H9 (cell line): ENCODE measurements at regions not wholly inside any gene's neighbourhood (a gene's known extent, or its start where the extent isn't known, plus 50 kb on each side); places are given as distances from the start of the nearest gene placed in this dataset.
A peak's percentile ranks its signal among the peaks of the same experiment; 100 is the strongest.

ENCODE experiments used
- DNase-seq: peaks from one replicate; pipeline ENCODE4 v3.0.0-alpha.2; 2017
- H2AFZ ChIP-seq: one replicate; pipeline ENCODE4 v1.6.1; 2013; ENCODE audit warnings: mild to moderate bottlenecking, low read length, control low read depth, moderate library complexity
- H2AK5ac ChIP-seq: 2 replicates; pipeline ENCODE4 v1.6.1; 2013; ENCODE audit warnings: low read length, control low read depth, mixed read lengths; ENCODE audit not compliant: insufficient read length
- H2BK120ac ChIP-seq: one replicate; pipeline ENCODE4 v1.6.1; 2013; ENCODE audit warnings: low read depth, mild to moderate bottlenecking, low read length, control low read depth, inconsistent platforms; ENCODE audit not compliant: poor library complexity, severe bottlenecking
- H2BK12ac ChIP-seq: 2 replicates; pipeline ENCODE4 v1.6.1; 2013; ENCODE audit warnings: low read length, control low read depth, mixed read lengths, low read depth; ENCODE audit not compliant: insufficient read length
- H2BK15ac ChIP-seq: 2 replicates; pipeline ENCODE4 v1.6.1; 2013; ENCODE audit warnings: low read depth, low read length, control low read depth
- H2BK20ac ChIP-seq: one replicate; pipeline ENCODE4 v1.6.1; 2013; ENCODE audit warnings: low read depth, mild to moderate bottlenecking, low read length, control low read depth, inconsistent platforms; ENCODE audit not compliant: poor library complexity, severe bottlenecking
- H2BK5ac ChIP-seq: 2 replicates; pipeline ENCODE4 v1.6.1; 2013; ENCODE audit warnings: low read length, control low read depth, mixed read lengths; ENCODE audit not compliant: insufficient read length
- H3K14ac ChIP-seq: 2 replicates; pipeline ENCODE4 v1.6.1; 2013; ENCODE audit warnings: low read length, control low read depth; ENCODE audit not compliant: insufficient read depth
- H3K18ac ChIP-seq: 2 replicates; pipeline ENCODE4 v1.6.1; 2013; ENCODE audit warnings: low read depth, mild to moderate bottlenecking, mixed read lengths, low read length, control low read depth; ENCODE audit not compliant: insufficient read length
- H3K23ac ChIP-seq: 2 replicates; pipeline ENCODE4 v1.6.1; 2013; ENCODE audit warnings: low read length, control low read depth, mixed read lengths, low read depth; ENCODE audit not compliant: insufficient read length
- H3K23me2 ChIP-seq: 2 replicates; pipeline ENCODE4 v1.6.1; 2013; ENCODE audit warnings: low read depth, mild to moderate bottlenecking, mixed read lengths, low read length, control low read depth; ENCODE audit not compliant: insufficient read length, poor library complexity, severe bottlenecking
- H3K27ac ChIP-seq: 2 replicates; pipeline ENCODE4 v1.5.1; 2013; ENCODE audit warnings: low read length, control low read depth, mixed read lengths, low read depth; ENCODE audit not compliant: insufficient read length
- H3K27me3 ChIP-seq: 2 replicates; pipeline ENCODE4 v1.6.1; 2013; ENCODE audit warnings: low read length, control low read depth, inconsistent platforms; ENCODE audit not compliant: insufficient read depth
- H3K4ac ChIP-seq: 2 replicates; pipeline ENCODE4 v1.6.1; 2013; ENCODE audit warnings: low read depth, mild to moderate bottlenecking, control low read depth, inconsistent platforms, low read length, moderate library complexity
- H3K4me1 ChIP-seq: 2 replicates; pipeline ENCODE4 v1.6.1; 2013; ENCODE audit warnings: low read length, control low read depth, inconsistent platforms; ENCODE audit not compliant: insufficient read depth
- H3K4me2 ChIP-seq: 2 replicates; pipeline ENCODE4 v1.6.1; 2013; ENCODE audit warnings: low read length, control low read depth, mixed read lengths; ENCODE audit not compliant: insufficient read length, insufficient read depth
- H3K56ac ChIP-seq: 2 replicates; pipeline ENCODE4 v1.6.1; 2013; ENCODE audit warnings: low read depth, mild to moderate bottlenecking, mixed read lengths, low read length, control low read depth; ENCODE audit not compliant: insufficient read length
- H3K79me1 ChIP-seq: 2 replicates; pipeline ENCODE4 v1.6.1; 2013; ENCODE audit warnings: low read depth, mild to moderate bottlenecking, moderate library complexity, low read length, control low read depth, inconsistent platforms; ENCODE audit not compliant: insufficient read depth, poor library complexity, severe bottlenecking
- H3K79me2 ChIP-seq: 2 replicates; pipeline ENCODE4 v1.6.1; 2013; ENCODE audit warnings: low read length, control low read depth, inconsistent platforms; ENCODE audit not compliant: insufficient read depth
- H3K9ac ChIP-seq: 2 replicates; pipeline ENCODE4 v1.6.1; 2013; ENCODE audit warnings: low read length, control low read depth, mixed read lengths; ENCODE audit not compliant: insufficient read length; ENCODE audit errors: extremely low read depth
- H3K9me3 ChIP-seq: one replicate; pipeline ENCODE4 v1.6.1; 2013; ENCODE audit warnings: low read depth, low read length, inconsistent platforms; ENCODE audit not compliant: control insufficient read depth
- H3T11ph ChIP-seq: one replicate; pipeline ENCODE4 v1.6.1; 2013; ENCODE audit warnings: mild to moderate bottlenecking, low read length, control low read depth, inconsistent platforms
- H4K20me1 ChIP-seq: one replicate; pipeline ENCODE4 v1.6.1; 2013; ENCODE audit not compliant: control insufficient read depth, insufficient read length, insufficient read depth
- H4K5ac ChIP-seq: 2 replicates; pipeline ENCODE4 v1.6.1; 2013; ENCODE audit warnings: low read depth, mild to moderate bottlenecking, mixed read lengths, low read length, control low read depth; ENCODE audit not compliant: insufficient read length
- H4K8ac ChIP-seq: replicated peaks from 2 replicates; pipeline ENCODE4 v1.6.1; 2013; ENCODE audit warnings: low read length, control low read depth, mixed read lengths, low read depth; ENCODE audit not compliant: insufficient read length
- H4K91ac ChIP-seq: 2 replicates; pipeline ENCODE4 v1.6.1; 2013; ENCODE audit warnings: low read depth, mild to moderate bottlenecking, moderate library complexity, mixed read lengths, low read length, control low read depth; ENCODE audit not compliant: insufficient read length
- H3K27ac Mint-ChIP-seq, 3 experiments: 2 replicates in 2 of 3; 3 replicates in 1 of 3; pipeline ENCODE4 v1.8.0; 2020 to 2021; ENCODE audit warnings: mixed read lengths in 3 of 3, mild to moderate bottlenecking in 1 of 3, moderate library complexity in 1 of 3
- H3K27me3 Mint-ChIP-seq: 2 replicates; pipeline ENCODE4 v1.8.0; 2021; ENCODE audit warnings: low read depth, mild to moderate bottlenecking, moderate library complexity, mixed read lengths
- H3K36me3 Mint-ChIP-seq, 3 experiments: 2 replicates in 2 of 3; 3 replicates in 1 of 3; pipeline ENCODE4 v1.8.0; 2020 to 2021; ENCODE audit warnings: low read depth in 3 of 3, mixed read lengths in 3 of 3; ENCODE audit not compliant: insufficient read depth in 1 of 3
- H3K4me1 Mint-ChIP-seq, 2 experiments: 2 replicates each; pipeline ENCODE4 v1.8.0; 2020; ENCODE audit warnings: mixed read lengths in 2 of 2
- H3K4me3 Mint-ChIP-seq, 2 experiments: 2 replicates in 1 of 2; 3 replicates in 1 of 2; pipeline ENCODE4 v1.8.0; 2020 to 2021; ENCODE audit warnings: mild to moderate bottlenecking in 2 of 2, mixed read lengths in 2 of 2, moderate library complexity in 1 of 2
- H3K9me3 Mint-ChIP-seq, 2 experiments: 2 replicates in 1 of 2; 3 replicates in 1 of 2; pipeline ENCODE4 v1.8.0; 2020; ENCODE audit warnings: mild to moderate bottlenecking in 2 of 2, mixed read lengths in 2 of 2, moderate library complexity in 1 of 2
- TF ChIP-seq, protein P1 (sequence below): fragments of 200-600 bp; sonication (generic); conservative IDR thresholded peaks from 3 replicates; pipeline ENCODE4 v1.8.0; 2021; ENCODE audit warnings: antibody characterized with exemption, mild to moderate bottlenecking

DNA sequence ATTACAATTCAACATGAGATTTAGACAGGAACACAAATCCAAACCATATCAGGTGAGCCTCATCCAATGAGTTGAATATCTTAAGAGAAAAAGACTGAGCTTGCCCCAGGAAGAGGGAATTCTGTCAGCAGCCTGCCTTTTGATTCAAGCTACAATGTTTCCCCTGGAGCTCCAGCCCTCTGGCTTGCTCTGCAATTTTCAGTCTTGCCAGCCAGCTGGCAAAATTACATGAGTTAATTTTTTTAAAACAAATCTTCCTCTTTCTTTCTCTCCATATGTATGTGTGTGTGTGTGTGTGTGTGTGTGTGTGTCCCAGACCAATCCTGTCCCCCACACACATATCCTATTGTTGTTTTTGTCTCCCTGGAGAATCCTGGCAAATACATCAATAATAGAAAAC is 313.2 kb downstream of the CDH10 start:
- H3K18ac ChIP-seq, result no peak overlapping the region
- no peak overlapping the region for H2BK20ac ChIP-seq
- H2BK5ac ChIP-seq, result no peak overlapping the region
- no peaks in the 10 kb centered on the region for H3K27me3 ChIP-seq
- no peak overlapping the region for H3K27ac ChIP-seq
- H2AFZ ChIP-seq, result no peak overlapping the region
- Mint-ChIP-seq H3K27me3 (no peaks in the 10 kb centered on the region), H3K27ac (0 out of 7 replicates have a peak overlapping the region, but pooled peaks of 1 of the 3 experiments have one; percentile 13), H3K4me3 (no peak overlapping the region), H3K9me3 (no peaks in the 10 kb centered on the region), H3K4me1 (no peaks in the 10 kb centered on the region), H3K36me3 (no peaks in the 10 kb centered on the region; a peak in 1 of 7 replicates)
- no peaks in the 10 kb centered on the region for H3K79me1 ChIP-seq
- H4K20me1 ChIP-seq, result no peaks in the 10 kb centered on the region
- TF ChIP-seq, protein P1, sequence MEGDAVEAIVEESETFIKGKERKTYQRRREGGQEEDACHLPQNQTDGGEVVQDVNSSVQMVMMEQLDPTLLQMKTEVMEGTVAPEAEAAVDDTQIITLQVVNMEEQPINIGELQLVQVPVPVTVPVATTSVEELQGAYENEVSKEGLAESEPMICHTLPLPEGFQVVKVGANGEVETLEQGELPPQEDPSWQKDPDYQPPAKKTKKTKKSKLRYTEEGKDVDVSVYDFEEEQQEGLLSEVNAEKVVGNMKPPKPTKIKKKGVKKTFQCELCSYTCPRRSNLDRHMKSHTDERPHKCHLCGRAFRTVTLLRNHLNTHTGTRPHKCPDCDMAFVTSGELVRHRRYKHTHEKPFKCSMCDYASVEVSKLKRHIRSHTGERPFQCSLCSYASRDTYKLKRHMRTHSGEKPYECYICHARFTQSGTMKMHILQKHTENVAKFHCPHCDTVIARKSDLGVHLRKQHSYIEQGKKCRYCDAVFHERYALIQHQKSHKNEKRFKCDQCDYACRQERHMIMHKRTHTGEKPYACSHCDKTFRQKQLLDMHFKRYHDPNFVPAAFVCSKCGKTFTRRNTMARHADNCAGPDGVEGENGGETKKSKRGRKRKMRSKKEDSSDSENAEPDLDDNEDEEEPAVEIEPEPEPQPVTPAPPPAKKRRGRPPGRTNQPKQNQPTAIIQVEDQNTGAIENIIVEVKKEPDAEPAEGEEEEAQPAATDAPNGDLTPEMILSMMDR, result no peak
- H2AK5ac ChIP-seq, result no peak overlapping the region
- no peak overlapping the region for H2BK12ac ChIP-seq
- H3K14ac ChIP-seq, result no peak overlapping the region
- no peak overlapping the region for H3K9ac ChIP-seq
- no peak overlapping the region for H4K91ac ChIP-seq
- no peaks in the 10 kb centered on the region for H3K4me1 ChIP-seq
- no peak for DNase-seq
- H4K8ac ChIP-seq, result no peak overlapping the region
- no peak overlapping the region for H3T11ph ChIP-seq
- no peaks in the 10 kb centered on the region for H3K9me3 ChIP-seq
- no peaks in the 10 kb centered on the region for H3K79me2 ChIP-seq
- no peak overlapping the region for H3K56ac ChIP-seq
- no peak overlapping the region for H2BK15ac ChIP-seq
- H3K23ac ChIP-seq, result no peak overlapping the region
- H2BK120ac ChIP-seq, result no peak overlapping the region
- no peak overlapping the region for H3K4me2 ChIP-seq
- H3K23me2 ChIP-seq, result no peaks in the 10 kb centered on the region
- H4K5ac ChIP-seq, result no peak overlapping the region
- no peak overlapping the region for H3K4ac ChIP-seq
